HepG2 (cell line): ENCODE measurements at regions not wholly inside any gene's neighbourhood (a gene's known extent, or its start where the extent isn't known, plus 50 kb on each side); places are given as distances from the start of the nearest gene placed in this dataset.

Experiments
- ATAC-seq: fragments of 200-7000 bp; cut with Tn5 transposase; 3 replicates; pipeline ENCODE4 v1.9.1; 2020; ENCODE audit warnings: mild to moderate bottlenecking, moderate library complexity
- BruUV-seq: library from RNA; stranded (reverse); fragments of 400-500 nt; replicated peaks from 2 replicates; lab custom pipeline; 2021; lab: Mats Ljungman, UMichigan
- CTCF ChIA-PET: fragments of 300-600 bp; formaldehyde crosslinking; extraction: SDS; loops from one replicate; lab custom pipeline; 2021; ENCODE audit warnings: low total read pairs, inconsistent platforms, low intra/inter-chr PET ratio; lab: Yijun Ruan, JAX
- POLR2A ChIA-PET: fragments of 350-600 bp; sonication (Branson Sonifier 250); formaldehyde crosslinking; loops from one replicate; lab custom pipeline; 2020; ENCODE audit warnings: antibody characterized with exemption, inconsistent platforms; lab: Yijun Ruan, JAX
- DNase-seq: peaks from one replicate; pipeline ENCODE4 v3.0.0-alpha.2; 2015; ENCODE audit warnings: low spot score
- FAIRE-seq: peaks from 3 replicates; lab custom pipeline; 2011; peaks lifted over from hg19 to GRCh38; lab: Jason Lieb, UNC
- H2AFZ ChIP-seq: one replicate; pipeline ENCODE4 v1.6.1; 2011; ENCODE audit warnings: low read length, inconsistent platforms
- H3K27ac ChIP-seq: fragments of 300-600 bp; 3 replicates; pipeline ENCODE4 v1.8.0; 2011; ENCODE audit warnings: mixed run types, mild to moderate bottlenecking, mixed read lengths, low read length, inconsistent platforms; ENCODE audit not compliant: insufficient read depth; ENCODE audit errors: extremely low read length
- H3K27me3 ChIP-seq, 2 experiments: fragments of 200-600 bp in 1 of 2; 2 replicates in 1 of 2; 3 replicates in 1 of 2; pipeline versions ENCODE4 v1.6.0 to v1.8.0; 2011; ENCODE audit warnings: low read length in 2 of 2, mild to moderate bottlenecking in 2 of 2, moderate library complexity in 2 of 2, inconsistent platforms in 1 of 2; ENCODE audit not compliant: insufficient read depth in 2 of 2, control insufficient read depth in 1 of 2
- H3K36me3 ChIP-seq, 2 experiments: fragments of 200-600 bp in 1 of 2; replicated peaks in 1 of 2; 2 replicates in 1 of 2; 3 replicates in 1 of 2; pipeline versions ENCODE4 v1.5.1 to v1.8.0; 2011; ENCODE audit warnings: low read length in 2 of 2, inconsistent platforms in 1 of 2; ENCODE audit not compliant: insufficient read depth in 2 of 2, control insufficient read depth in 1 of 2
- H3K4me1 ChIP-seq: 2 replicates; pipeline ENCODE4 v1.5.1; 2012; ENCODE audit warnings: low read length, inconsistent platforms; ENCODE audit not compliant: insufficient read depth
- H3K4me2 ChIP-seq: 2 replicates; pipeline ENCODE4 v1.6.0; 2011; ENCODE audit warnings: low read depth, low read length, inconsistent platforms
- H3K4me3 ChIP-seq, 3 experiments: fragments of 200-600 bp in 1 of 3; sonication (generic), shearing (Covaris generic) in 1 of 3; replicated peaks in 1 of 3; 2 replicates each; pipeline ENCODE4 v1.5.1; 2011 to 2016; ENCODE audit warnings: low read length in 3 of 3, inconsistent platforms in 2 of 3, low read depth in 2 of 3, mild to moderate bottlenecking in 2 of 3, control low read depth in 1 of 3, mixed read lengths in 1 of 3; ENCODE audit not compliant: insufficient read depth in 1 of 3
- H3K79me2 ChIP-seq: one replicate; pipeline ENCODE4 v1.6.1; 2011; ENCODE audit warnings: low read length, inconsistent platforms; ENCODE audit not compliant: insufficient read depth
- H3K9ac ChIP-seq: 2 replicates; pipeline ENCODE4 v1.6.0; 2011; ENCODE audit warnings: mild to moderate bottlenecking, low read depth, low read length, inconsistent platforms; ENCODE audit not compliant: insufficient read depth
- H3K9me3 ChIP-seq: 2 replicates; pipeline ENCODE4 v1.5.1; 2012; ENCODE audit warnings: mild to moderate bottlenecking, low read length
- H4K20me1 ChIP-seq: 2 replicates; pipeline ENCODE4 v1.6.0; 2011; ENCODE audit warnings: inconsistent platforms, mild to moderate bottlenecking, low read length, moderate library complexity; ENCODE audit not compliant: insufficient read depth
- ATF7 ChIP-seq, 2 experiments: fragments of 450-650 bp in 1 of 2; sonication (generic) in 1 of 2; formaldehyde crosslinking in 1 of 2; IDR thresholded peaks; 2 replicates each; pipeline versions ENCODE4 v1.4.0 to v1.6.1; 2016 to 2020; ENCODE audit warnings: antibody characterized with exemption in 1 of 2, mild to moderate bottlenecking in 1 of 2, missing genetic modification reagents in 1 of 2
- KDM1A ChIP-seq: IDR thresholded peaks from 2 replicates; pipeline ENCODE4 v1.6.1; 2016; ENCODE audit warnings: missing compliant biosample characterization
- MIXL1 ChIP-seq: IDR thresholded peaks from 2 replicates; pipeline ENCODE4 v1.6.1; 2016
- RCOR2 ChIP-seq: IDR thresholded peaks from 2 replicates; pipeline ENCODE4 v1.6.1; 2016; ENCODE audit warnings: missing biosample characterization, missing genetic modification reagents
- TOE1 ChIP-seq: sonication (generic); formaldehyde crosslinking; IDR thresholded peaks from 2 replicates; pipeline ENCODE4 v1.4.0; 2020; ENCODE audit warnings: mild to moderate bottlenecking, missing genetic modification reagents
- ZNF205 ChIP-seq: IDR thresholded peaks from 2 replicates; pipeline ENCODE4 v1.6.1; 2018; ENCODE audit warnings: missing biosample characterization, missing genetic modification reagents
- ZNF414 ChIP-seq: sonication (generic); formaldehyde crosslinking; IDR thresholded peaks from 2 replicates; pipeline ENCODE4 v1.5.0; 2020; ENCODE audit warnings: missing genetic modification reagents
- ZNF496 ChIP-seq: sonication (generic); formaldehyde crosslinking; IDR thresholded peaks from 2 replicates; pipeline ENCODE4 v1.8.1; 2023; ENCODE audit warnings: mild to moderate bottlenecking, moderate library complexity, missing genetic modification reagents; ENCODE audit not compliant: insufficient replicate concordance
- ZNF883 ChIP-seq: sonication (generic); formaldehyde crosslinking; IDR thresholded peaks from 2 replicates; pipeline ENCODE4 v1.5.1; 2020; ENCODE audit warnings: mild to moderate bottlenecking, missing genetic modification reagents; ENCODE audit errors: not compliant biosample characterization
- WGBS: methylation state at CpG from one replicate; pipeline ENCODE4 v1.1.6; 2017; ENCODE audit warnings: low lambda C conversion rate; 5-methylcytosine and 5-hydroxymethylcytosine counted together
- in situ Hi-C: cut with HindIII; loops from 2 replicates; pipeline ENCODE4 v1.10.0; 2017; ENCODE audit warnings: low pct_unique_long_range_greater_than_20kb; ENCODE audit not compliant: extremely low pct_ligation_motif_present
- intact Hi-C: fragments of 100-400 bp; cut with micrococcal nuclease; formaldehyde crosslinking; loops from one replicate; pipeline ENCODE4 v1.10.0; 2022; ENCODE audit not compliant: unreplicated experiment
- TF ChIP-seq, protein P1 (sequence below): sonication (generic); formaldehyde crosslinking; IDR thresholded peaks from 2 replicates; pipeline ENCODE4 v1.5.0; 2020; ENCODE audit warnings: missing genetic modification reagents, mild to moderate bottlenecking, borderline replicate concordance
- TF ChIP-seq, protein P2 (sequence below): IDR thresholded peaks from 2 replicates; pipeline ENCODE4 v1.6.1; 2016; ENCODE audit warnings: low read depth, missing genetic modification reagents, missing compliant biosample characterization

DNA sequence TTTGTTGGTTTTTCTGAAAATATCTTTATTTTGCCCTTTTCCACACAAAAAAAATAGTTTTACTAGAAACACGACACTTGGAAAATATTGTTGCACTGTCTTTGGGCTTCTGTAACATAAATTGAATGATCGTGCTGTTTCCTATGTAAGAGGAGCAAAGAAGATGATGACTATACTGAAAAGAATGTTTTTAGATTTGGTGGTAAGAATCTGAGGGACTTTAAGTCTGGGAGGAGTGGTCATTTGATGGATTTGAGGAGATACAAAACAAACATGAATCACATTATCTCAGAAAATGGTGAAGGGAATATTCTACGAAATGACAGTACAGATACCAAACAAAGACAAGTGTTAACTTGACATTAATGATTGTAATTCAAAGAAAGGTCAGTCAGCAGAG is 328.8 kb downstream of the ADAM29 start:
- DNase-seq (no peak), ATAC-seq (no peak), FAIRE-seq (no peak)
- no peak overlapping the region for H3K9ac ChIP-seq
- H3K36me3 ChIP-seq: no peaks in the 10 kb centered on the region
- no peaks in the 10 kb centered on the region for H4K20me1 ChIP-seq
- POLR2A ChIA-PET: no interaction called here
- no peak overlapping the region for H3K4me3 ChIP-seq
- no TSS peak for BruUV-seq
- CTCF ChIA-PET: no interaction called here
- peaks cover 52% of the 10 kb centered on the region for H3K9me3 ChIP-seq
- no peaks in the 10 kb centered on the region for H3K79me2 ChIP-seq
- intact Hi-C loops: no loop called here
- in situ Hi-C loops: no loop called here
- H3K4me2 ChIP-seq: no peak overlapping the region
- H3K4me1 ChIP-seq: no peaks in the 10 kb centered on the region
- WGBS: 1% methylated on average over 3 of the region's 3 CpGs
- H3K27ac ChIP-seq: no peak overlapping the region
- TF ChIP-seq, protein P1, sequence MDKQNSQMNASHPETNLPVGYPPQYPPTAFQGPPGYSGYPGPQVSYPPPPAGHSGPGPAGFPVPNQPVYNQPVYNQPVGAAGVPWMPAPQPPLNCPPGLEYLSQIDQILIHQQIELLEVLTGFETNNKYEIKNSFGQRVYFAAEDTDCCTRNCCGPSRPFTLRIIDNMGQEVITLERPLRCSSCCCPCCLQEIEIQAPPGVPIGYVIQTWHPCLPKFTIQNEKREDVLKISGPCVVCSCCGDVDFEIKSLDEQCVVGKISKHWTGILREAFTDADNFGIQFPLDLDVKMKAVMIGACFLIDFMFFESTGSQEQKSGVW (CRISPR knock-in tag): no peak
- TF ChIP-seq KDM1A (CRISPR knock-in tag): no peak
- no peak for TF ChIP-seq RCOR2 (CRISPR knock-in tag)
- no peak for TF ChIP-seq TOE1 (CRISPR knock-in tag)
- no peak for TF ChIP-seq ZNF883 (CRISPR knock-in tag)
- TF ChIP-seq ZNF414 (CRISPR knock-in tag): no peak
- no peak for TF ChIP-seq ATF7 (IDR thresholded peaks at IDR 0.05)
- no peak for TF ChIP-seq ATF7 (CRISPR knock-in tag; IDR thresholded peaks at IDR 0.05)
- TF ChIP-seq ZNF205 (CRISPR knock-in tag): no peak
- TF ChIP-seq ZNF496: no peak
- TF ChIP-seq, protein P2, sequence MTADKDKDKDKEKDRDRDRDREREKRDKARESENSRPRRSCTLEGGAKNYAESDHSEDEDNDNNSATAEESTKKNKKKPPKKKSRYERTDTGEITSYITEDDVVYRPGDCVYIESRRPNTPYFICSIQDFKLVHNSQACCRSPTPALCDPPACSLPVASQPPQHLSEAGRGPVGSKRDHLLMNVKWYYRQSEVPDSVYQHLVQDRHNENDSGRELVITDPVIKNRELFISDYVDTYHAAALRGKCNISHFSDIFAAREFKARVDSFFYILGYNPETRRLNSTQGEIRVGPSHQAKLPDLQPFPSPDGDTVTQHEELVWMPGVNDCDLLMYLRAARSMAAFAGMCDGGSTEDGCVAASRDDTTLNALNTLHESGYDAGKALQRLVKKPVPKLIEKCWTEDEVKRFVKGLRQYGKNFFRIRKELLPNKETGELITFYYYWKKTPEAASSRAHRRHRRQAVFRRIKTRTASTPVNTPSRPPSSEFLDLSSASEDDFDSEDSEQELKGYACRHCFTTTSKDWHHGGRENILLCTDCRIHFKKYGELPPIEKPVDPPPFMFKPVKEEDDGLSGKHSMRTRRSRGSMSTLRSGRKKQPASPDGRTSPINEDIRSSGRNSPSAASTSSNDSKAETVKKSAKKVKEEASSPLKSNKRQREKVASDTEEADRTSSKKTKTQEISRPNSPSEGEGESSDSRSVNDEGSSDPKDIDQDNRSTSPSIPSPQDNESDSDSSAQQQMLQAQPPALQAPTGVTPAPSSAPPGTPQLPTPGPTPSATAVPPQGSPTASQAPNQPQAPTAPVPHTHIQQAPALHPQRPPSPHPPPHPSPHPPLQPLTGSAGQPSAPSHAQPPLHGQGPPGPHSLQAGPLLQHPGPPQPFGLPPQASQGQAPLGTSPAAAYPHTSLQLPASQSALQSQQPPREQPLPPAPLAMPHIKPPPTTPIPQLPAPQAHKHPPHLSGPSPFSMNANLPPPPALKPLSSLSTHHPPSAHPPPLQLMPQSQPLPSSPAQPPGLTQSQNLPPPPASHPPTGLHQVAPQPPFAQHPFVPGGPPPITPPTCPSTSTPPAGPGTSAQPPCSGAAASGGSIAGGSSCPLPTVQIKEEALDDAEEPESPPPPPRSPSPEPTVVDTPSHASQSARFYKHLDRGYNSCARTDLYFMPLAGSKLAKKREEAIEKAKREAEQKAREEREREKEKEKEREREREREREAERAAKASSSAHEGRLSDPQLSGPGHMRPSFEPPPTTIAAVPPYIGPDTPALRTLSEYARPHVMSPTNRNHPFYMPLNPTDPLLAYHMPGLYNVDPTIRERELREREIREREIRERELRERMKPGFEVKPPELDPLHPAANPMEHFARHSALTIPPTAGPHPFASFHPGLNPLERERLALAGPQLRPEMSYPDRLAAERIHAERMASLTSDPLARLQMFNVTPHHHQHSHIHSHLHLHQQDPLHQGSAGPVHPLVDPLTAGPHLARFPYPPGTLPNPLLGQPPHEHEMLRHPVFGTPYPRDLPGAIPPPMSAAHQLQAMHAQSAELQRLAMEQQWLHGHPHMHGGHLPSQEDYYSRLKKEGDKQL (CRISPR knock-in tag): no peak
- TF ChIP-seq MIXL1 (CRISPR knock-in tag): no peak
- no peaks in the 10 kb centered on the region for H3K27me3 ChIP-seq
- no peak overlapping the region for H2AFZ ChIP-seq
